ENCODE measurements at regions not wholly inside any gene's neighbourhood (a gene's known extent, or its start where the extent isn't known, plus 50 kb on each side); places are given as distances from the start of the nearest gene placed in this dataset.
"Not testable (repeated sequence)": the region's sequence is repeated elsewhere in the genome, so short reads cannot be mapped to it uniquely, and the experiment has no call there.

- H3K9me2 ChIP-seq (replicated peaks; ENCODE audit: low read depth, low read length); H3K9me3 ChIP-seq (ENCODE audit: insufficient read depth, low read depth, low read length); H3K4me1 ChIP-seq (ENCODE audit: insufficient read depth, low read length, poor library complexity, severe bottlenecking); H3K4me2 ChIP-seq (ENCODE audit: low read depth, low read length, poor library complexity, severe bottlenecking); H3K27me3 ChIP-seq (ENCODE audit: insufficient read depth, low read length, poor library complexity, severe bottlenecking); H3K9ac ChIP-seq (ENCODE audit: low read depth, low read length, poor library complexity, severe bottlenecking); H2AFZ ChIP-seq (ENCODE audit: low read length); H3F3A ChIP-seq (ENCODE audit: low read depth); H3K4me3 ChIP-seq (ENCODE audit: low read length, poor library complexity, severe bottlenecking); H3K79me2 ChIP-seq (ENCODE audit: insufficient read depth, low read length); H4K20me1 ChIP-seq (ENCODE audit: insufficient read depth, low read length, poor library complexity, severe bottlenecking); H3K36me3 ChIP-seq (ENCODE audit: insufficient read depth, low read length): not testable (repeated sequence)
Measured at GRCh38 chr2:111309231-111310075, 188.7 kb downstream of the BCL2L11 start.

GRCh38 chr2:111310395-111310794 is 189.7 kb downstream of the BCL2L11 start:
- not testable (repeated sequence) for H3F3A ChIP-seq (ENCODE audit: low read depth); H3K9me3 ChIP-seq (ENCODE audit: insufficient read depth, low read depth, low read length); H3K4me3 ChIP-seq (ENCODE audit: low read length, poor library complexity, severe bottlenecking); H3K9me2 ChIP-seq (replicated peaks; ENCODE audit: low read depth, low read length); H3K79me2 ChIP-seq (ENCODE audit: insufficient read depth, low read length); H4K20me1 ChIP-seq (ENCODE audit: insufficient read depth, low read length, poor library complexity, severe bottlenecking); H3K9ac ChIP-seq (ENCODE audit: low read depth, low read length, poor library complexity, severe bottlenecking); H3K36me3 ChIP-seq (ENCODE audit: insufficient read depth, low read length); H3K27me3 ChIP-seq (ENCODE audit: insufficient read depth, low read length, poor library complexity, severe bottlenecking); H3K4me1 ChIP-seq (ENCODE audit: insufficient read depth, low read length, poor library complexity, severe bottlenecking); H2AFZ ChIP-seq (ENCODE audit: low read length); H3K4me2 ChIP-seq (ENCODE audit: low read depth, low read length, poor library complexity, severe bottlenecking)

- not testable (repeated sequence) for H3K27me3 ChIP-seq (ENCODE audit: insufficient read depth, low read length, poor library complexity, severe bottlenecking); H3F3A ChIP-seq (ENCODE audit: low read depth); H3K4me2 ChIP-seq (ENCODE audit: low read depth, low read length, poor library complexity, severe bottlenecking); H2AFZ ChIP-seq (ENCODE audit: low read length); H3K36me3 ChIP-seq (ENCODE audit: insufficient read depth, low read length); H3K9me3 ChIP-seq (ENCODE audit: insufficient read depth, low read depth, low read length); H4K20me1 ChIP-seq (ENCODE audit: insufficient read depth, low read length, poor library complexity, severe bottlenecking); H3K9me2 ChIP-seq (replicated peaks; ENCODE audit: low read depth, low read length); H3K79me2 ChIP-seq (ENCODE audit: insufficient read depth, low read length); H3K4me1 ChIP-seq (ENCODE audit: insufficient read depth, low read length, poor library complexity, severe bottlenecking); H3K9ac ChIP-seq (ENCODE audit: low read depth, low read length, poor library complexity, severe bottlenecking); H3K4me3 ChIP-seq (ENCODE audit: low read length, poor library complexity, severe bottlenecking)
Measured at GRCh38 chr2:111311568-111311967, 190.9 kb downstream of the BCL2L11 start.

GRCh38 chr2:111312897-111313607 is 192.3 kb downstream of the BCL2L11 start:
- H3K79me2 ChIP-seq (ENCODE audit: insufficient read depth, low read length); H2AFZ ChIP-seq (ENCODE audit: low read length); H3K4me3 ChIP-seq (ENCODE audit: low read length, poor library complexity, severe bottlenecking); H3K4me1 ChIP-seq (ENCODE audit: insufficient read depth, low read length, poor library complexity, severe bottlenecking); H3K4me2 ChIP-seq (ENCODE audit: low read depth, low read length, poor library complexity, severe bottlenecking); H4K20me1 ChIP-seq (ENCODE audit: insufficient read depth, low read length, poor library complexity, severe bottlenecking); H3F3A ChIP-seq (ENCODE audit: low read depth); H3K36me3 ChIP-seq (ENCODE audit: insufficient read depth, low read length); H3K9me3 ChIP-seq (ENCODE audit: insufficient read depth, low read depth, low read length); H3K27me3 ChIP-seq (ENCODE audit: insufficient read depth, low read length, poor library complexity, severe bottlenecking); H3K9ac ChIP-seq (ENCODE audit: low read depth, low read length, poor library complexity, severe bottlenecking); H3K9me2 ChIP-seq (replicated peaks; ENCODE audit: low read depth, low read length): not testable (repeated sequence)

GRCh38 chr2:111313711-111314110 is 193.0 kb downstream of the BCL2L11 start:
- not testable (repeated sequence) for H3K79me2 ChIP-seq (ENCODE audit: insufficient read depth, low read length); H4K20me1 ChIP-seq (ENCODE audit: insufficient read depth, low read length, poor library complexity, severe bottlenecking); H3F3A ChIP-seq (ENCODE audit: low read depth); H3K9me3 ChIP-seq (ENCODE audit: insufficient read depth, low read depth, low read length); H3K36me3 ChIP-seq (ENCODE audit: insufficient read depth, low read length); H3K4me2 ChIP-seq (ENCODE audit: low read depth, low read length, poor library complexity, severe bottlenecking); H3K9me2 ChIP-seq (replicated peaks; ENCODE audit: low read depth, low read length); H3K27me3 ChIP-seq (ENCODE audit: insufficient read depth, low read length, poor library complexity, severe bottlenecking); H2AFZ ChIP-seq (ENCODE audit: low read length); H3K4me1 ChIP-seq (ENCODE audit: insufficient read depth, low read length, poor library complexity, severe bottlenecking); H3K9ac ChIP-seq (ENCODE audit: low read depth, low read length, poor library complexity, severe bottlenecking); H3K4me3 ChIP-seq (ENCODE audit: low read length, poor library complexity, severe bottlenecking)

GRCh38 chr2:111315188-111315917 is 194.6 kb downstream of the BCL2L11 start:
- not testable (repeated sequence) for H3K4me3 ChIP-seq (ENCODE audit: low read length, poor library complexity, severe bottlenecking); H3K9ac ChIP-seq (ENCODE audit: low read depth, low read length, poor library complexity, severe bottlenecking); H3K4me2 ChIP-seq (ENCODE audit: low read depth, low read length, poor library complexity, severe bottlenecking); H4K20me1 ChIP-seq (ENCODE audit: insufficient read depth, low read length, poor library complexity, severe bottlenecking); H3K9me2 ChIP-seq (replicated peaks; ENCODE audit: low read depth, low read length); H3K9me3 ChIP-seq (ENCODE audit: insufficient read depth, low read depth, low read length); H3K79me2 ChIP-seq (ENCODE audit: insufficient read depth, low read length); H2AFZ ChIP-seq (ENCODE audit: low read length); H3K27me3 ChIP-seq (ENCODE audit: insufficient read depth, low read length, poor library complexity, severe bottlenecking); H3K4me1 ChIP-seq (ENCODE audit: insufficient read depth, low read length, poor library complexity, severe bottlenecking); H3K36me3 ChIP-seq (ENCODE audit: insufficient read depth, low read length); H3F3A ChIP-seq (ENCODE audit: low read depth)

GRCh38 chr2:111316221-111316741 is 195.6 kb downstream of the BCL2L11 start:
- H2AFZ ChIP-seq (ENCODE audit: low read length); H3K4me1 ChIP-seq (ENCODE audit: insufficient read depth, low read length, poor library complexity, severe bottlenecking); H3K79me2 ChIP-seq (ENCODE audit: insufficient read depth, low read length); H3K9me3 ChIP-seq (ENCODE audit: insufficient read depth, low read depth, low read length); H3K36me3 ChIP-seq (ENCODE audit: insufficient read depth, low read length); H3K9me2 ChIP-seq (replicated peaks; ENCODE audit: low read depth, low read length); H4K20me1 ChIP-seq (ENCODE audit: insufficient read depth, low read length, poor library complexity, severe bottlenecking); H3K4me3 ChIP-seq (ENCODE audit: low read length, poor library complexity, severe bottlenecking); H3K4me2 ChIP-seq (ENCODE audit: low read depth, low read length, poor library complexity, severe bottlenecking); H3F3A ChIP-seq (ENCODE audit: low read depth); H3K9ac ChIP-seq (ENCODE audit: low read depth, low read length, poor library complexity, severe bottlenecking); H3K27me3 ChIP-seq (ENCODE audit: insufficient read depth, low read length, poor library complexity, severe bottlenecking): not testable (repeated sequence)
